ENCODE measurements at regions not wholly inside any gene's neighbourhood (a gene's known extent, or its start where the extent isn't known, plus 50 kb on each side); places are given as distances from the start of the nearest gene placed in this dataset.

- intact Hi-C loops (cut with micrococcal nuclease; ENCODE audit: unreplicated experiment), result no loop called here
- BruUV-seq (replicated peaks), result no TSS peak
- no peak for TF ChIP-seq POLR2AphosphoS2 (IDR thresholded peaks at IDR 0.05; ENCODE audit: low read depth, low read length)
- no peak for TF ChIP-seq NFYB (IDR thresholded peaks at IDR 0.05; ENCODE audit: insufficient read depth, low read depth, low read length)
- no peak for TF ChIP-seq DPF2 (IDR thresholded peaks at IDR 0.05)
- no peak for TF ChIP-seq HDAC6 (IDR thresholded peaks at IDR 0.05; ENCODE audit: unreplicated experiment)
- TF ChIP-seq PML (IDR thresholded peaks at IDR 0.05; ENCODE audit: low read length), result no peak
- TF ChIP-seq ZBTB4 (CRISPR knock-in tag; IDR thresholded peaks at IDR 0.05), result no peak
- no peak for TF ChIP-seq KLF5 (IDR thresholded peaks at IDR 0.05; ENCODE audit: partially characterized antibody)
- TF ChIP-seq SIN3A (IDR thresholded peaks at IDR 0.05; ENCODE audit: low read depth, low read length), result no peak
- no peak for TF ChIP-seq CREB1 (IDR thresholded peaks at IDR 0.05; ENCODE audit: low read depth)
- TF ChIP-seq WRNIP1 (IDR thresholded peaks at IDR 0.05; ENCODE audit: borderline replicate concordance, low read depth, low read length), result no peak
- TF ChIP-seq PAX8 (IDR thresholded peaks at IDR 0.05), result no peak
- no peak for TF ChIP-seq SP1 (IDR thresholded peaks at IDR 0.05; ENCODE audit: low read depth, low read length)
- TF ChIP-seq IKZF2 (IDR thresholded peaks at IDR 0.05), result no peak
- no peak for TF ChIP-seq GABPA (IDR thresholded peaks at IDR 0.05; ENCODE audit: low read depth)
- no peak for TF ChIP-seq BRCA1 (IDR thresholded peaks at IDR 0.05; ENCODE audit: low read depth, low read length)
- no peak for TF ChIP-seq CTCF (IDR thresholded peaks at IDR 0.05 in 2 of 3, conservative IDR thresholded peaks at IDR 0.05 in 1 of 3; ENCODE audit: control insufficient read depth in 2 of 3, extremely low read depth in 1 of 3, insufficient read depth in 1 of 3, low read depth in 3 of 3, low read length in 3 of 3)
- TF ChIP-seq ATF7 (IDR thresholded peaks at IDR 0.05; ENCODE audit: low read depth), result no peak
- TF ChIP-seq E2F8 (IDR thresholded peaks at IDR 0.05; ENCODE audit: low read depth, partially characterized antibody), result no peak
- TF ChIP-seq MEF2B (IDR thresholded peaks at IDR 0.05; ENCODE audit: partially characterized antibody, poor library complexity, severe bottlenecking), result no peak
- Histone ChIP-seq H4K20me1 (ENCODE audit: control insufficient read depth, insufficient read depth) (no peaks in the 10 kb centered on the region), H3K79me2 (ENCODE audit: control insufficient read depth, insufficient read depth, low read length) (no peaks in the 10 kb centered on the region), H3K4me1 (ENCODE audit: control insufficient read depth, insufficient read depth, low read length) (no peaks in the 10 kb centered on the region), H2AFZ (ENCODE audit: control insufficient read depth, low read depth, low read length) (no peak overlapping the region), H3K9ac (ENCODE audit: control insufficient read depth, insufficient read depth, low read length) (no peak overlapping the region), H3K36me3 (ENCODE audit: control insufficient read depth in 2 of 2, insufficient read depth in 2 of 2, low read length in 1 of 2) (no peaks in the 10 kb centered on the region), H3K4me3 (no peak overlapping the region), H3K27me3 (replicated peaks in 1 of 2; ENCODE audit: control insufficient read depth in 2 of 2, insufficient read depth in 2 of 2, low read length in 1 of 2) (no peaks in the 10 kb centered on the region), H3K27ac (ENCODE audit: control insufficient read depth, insufficient read depth) (no peak overlapping the region), H3K9me3 (replicated peaks; ENCODE audit: control insufficient read depth, insufficient read depth, low read length) (no peaks in the 10 kb centered on the region), H3K4me2 (ENCODE audit: control insufficient read depth, insufficient read depth) (no peak overlapping the region)
- 3% methylated on average over 3 of the region's 3 CpGs for WGBS (ENCODE audit: insufficient coverage, insufficient replicate concordance, low lambda C conversion rate, missing lambda C conversion rate)
- FAIRE-seq (no peak), DNase-seq (ENCODE audit: low read depth, low spot score) (no peak), ATAC-seq (no peak)
- SMC1A ChIA-PET (ENCODE audit: uncharacterized antibody, unreplicated experiment), result no interaction called here
- POLR2A ChIA-PET, result no interaction called here
- in situ Hi-C loops (cut with MboI), result no loop called here
- CTCF ChIA-PET, result no interaction called here
- RAD21 ChIA-PET (ENCODE audit: unreplicated experiment), result no interaction called here
Observed at GRCh38 chrX:33416273-33416805, 205.0 kb upstream of the DMD start.
